DND-41 (cell line): ENCODE measurements at regions not wholly inside any gene's neighbourhood (a gene's known extent, or its start where the extent isn't known, plus 50 kb on each side); places are given as distances from the start of the nearest gene placed in this dataset.

Experiments
- CTCF ChIP-seq: IDR thresholded peaks from 2 replicates; pipeline ENCODE4 v1.5.1; 2012; ENCODE audit warnings: borderline replicate concordance, low read length, moderate library complexity, mild to moderate bottlenecking; ENCODE audit not compliant: poor library complexity, severe bottlenecking; ENCODE audit errors: extremely low read depth
- EZH2 ChIP-seq: IDR thresholded peaks from 3 replicates; pipeline ENCODE4 v1.6.1; 2012; ENCODE audit warnings: borderline replicate concordance, low read depth, mild to moderate bottlenecking, moderate library complexity, low read length, inconsistent platforms; ENCODE audit not compliant: severe bottlenecking

DNA sequence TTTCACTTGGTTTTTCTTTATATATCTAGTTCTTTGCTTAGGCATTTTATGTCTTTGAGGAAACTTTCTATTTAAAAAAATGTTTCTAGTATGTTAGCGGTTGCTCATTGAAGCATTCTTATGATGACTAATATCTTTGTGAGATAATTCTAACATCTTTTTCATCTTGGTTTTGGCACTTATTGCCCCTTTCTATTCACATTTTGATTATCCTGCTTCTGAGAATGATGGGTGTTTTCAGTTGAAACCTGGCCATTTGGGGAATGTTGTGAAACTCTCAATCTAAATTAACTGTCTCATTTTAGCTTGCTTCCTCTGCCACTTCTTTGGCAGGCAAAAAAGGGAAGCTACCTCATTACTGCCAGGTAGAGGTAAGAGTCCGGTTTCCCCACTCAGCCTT is 683.1 kb downstream of the DOK5 start:
- TF ChIP-seq CTCF (no peak), EZH2 (no peak)
